Cardiac fibroblast (primary cell): ENCODE measurements at regions not wholly inside any gene's neighbourhood (a gene's known extent, or its start where the extent isn't known, plus 50 kb on each side); places are given as distances from the start of the nearest gene placed in this dataset.

ENCODE experiments used
- DNase-seq, 2 donors: peaks; one replicate each; pipeline versions ENCODE4 v3.0.0 to v3.0.0-alpha.2; 2010; ENCODE audit warnings: low read depth in 2 of 2
- H3K4me3 ChIP-seq, 2 donors: replicated peaks in 1 of 2; 1 replicate in 1 of 2; 2 replicates in 1 of 2; pipeline ENCODE4 v1.5.1; 2011; ENCODE audit warnings: low read depth in 2 of 2, low read length in 2 of 2, mild to moderate bottlenecking in 2 of 2, moderate library complexity in 1 of 2
- CTCF ChIP-seq: IDR thresholded peaks from one replicate; pipeline ENCODE4 v1.5.1; 2011; ENCODE audit warnings: low read depth, mild to moderate bottlenecking, low read length, inconsistent platforms

GRCh38 chr6:146965110-146965689 lies 239.0 kb upstream of the STXBP5 start:
- no peak overlapping the region for H3K4me3 ChIP-seq
- TF ChIP-seq CTCF: no peak
- no peak for DNase-seq

GRCh38 chr6:146968041-146968760 lies 236.0 kb upstream of the STXBP5 start:
- H3K4me3 ChIP-seq: no peak overlapping the region
- DNase-seq: peak; percentile 85 to 93
- TF ChIP-seq CTCF: no peak

GRCh38 chr6:146972546-146972945 lies 231.7 kb upstream of the STXBP5 start:
- no peak for TF ChIP-seq CTCF

GRCh38 chr6:146974351-146974750 lies 229.9 kb upstream of the STXBP5 start:
- TF ChIP-seq CTCF: no peak
- DNase-seq: peak in 1 of 2 donors; percentile 16
- no peak overlapping the region for H3K4me3 ChIP-seq

More at GRCh38 chr6:146972546-146972945, 231.7 kb upstream of the STXBP5 start:
- no peak overlapping the region for H3K4me3 ChIP-seq
- no peak for DNase-seq

GRCh38 chr6:146975093-146975492 lies 229.1 kb upstream of the STXBP5 start:
- no peak for TF ChIP-seq CTCF

GRCh38 chr6:146980900-146981329 lies 223.3 kb upstream of the STXBP5 start:
- H3K4me3 ChIP-seq: no peak overlapping the region
- DNase-seq: no peak
- no peak for TF ChIP-seq CTCF

More at GRCh38 chr6:146975093-146975492, 229.1 kb upstream of the STXBP5 start:
- DNase-seq: no peak
- H3K4me3 ChIP-seq: no peak overlapping the region
